Ovary (tissue), 3 donors: ENCODE measurements at regions not wholly inside any gene's neighbourhood (a gene's known extent, or its start where the extent isn't known, plus 50 kb on each side); places are given as distances from the start of the nearest gene placed in this dataset.

Experiments
- CTCF ChIP-seq, 3 donors: fragments of 450-650 bp in 2 of 3; fragments of 200-600 bp in 1 of 3; IDR thresholded peaks; one replicate each; pipeline versions ENCODE4 v1.5.1 to v1.8.0; 2016 to 2022; ENCODE audit warnings: antibody characterized with exemption in 3 of 3, mild to moderate bottlenecking in 1 of 3
- EP300 ChIP-seq: sonication (generic); formaldehyde crosslinking; IDR thresholded peaks from one replicate; pipeline ENCODE4 v1.6.1; 2017; ENCODE audit warnings: antibody characterized with exemption
- donor health status: DM: no; HTN: no; CAD: no.

GRCh38 chr2:14408695-14409094 is 223.8 kb upstream of the LRATD1 start:
- TF ChIP-seq CTCF (IDR thresholded peaks at IDR 0.05) (no peak), EP300 (no peak)
